Hindlimb muscle (tissue), 1 donor: ENCODE measurements at regions not wholly inside any gene's neighbourhood (a gene's known extent, or its start where the extent isn't known, plus 50 kb on each side); places are given as distances from the start of the nearest gene placed in this dataset.

ENCODE experiments used
- DNase-seq: peaks from one replicate; pipeline ENCODE4 v3.0.0-alpha.2; 2013

GRCh38 chr6:131510094-131510493, 62.9 kb upstream of the ARG1 start:
- DNase-seq = no peak

- DNase-seq = no peak
These were observed 62.4 kb upstream of the ARG1 start for GRCh38 chr6:131510591-131510990.

GRCh38 chr6:131519670-131520436, 53.2 kb upstream of the ARG1 start:
- DNase-seq = no peak
